ENCODE measurements at regions not wholly inside any gene's neighbourhood (a gene's known extent, or its start where the extent isn't known, plus 50 kb on each side); places are given as distances from the start of the nearest gene placed in this dataset.

- no peak for TF ChIP-seq EZH2 (IDR thresholded peaks at IDR 0.05; ENCODE audit: low read depth, unreplicated experiment)
- TF ChIP-seq CTCF (conservative IDR thresholded peaks at IDR 0.05; ENCODE audit: low read depth in 2 of 2) = no peak
- no peak for TF ChIP-seq EZH2phosphoT487 (IDR thresholded peaks at IDR 0.05; ENCODE audit: unreplicated experiment)
- TF ChIP-seq REST (IDR thresholded peaks at IDR 0.05; ENCODE audit: unreplicated experiment) = no peak
- no peak for TF ChIP-seq POLR2AphosphoS5 (IDR thresholded peaks at IDR 0.05; ENCODE audit: low read depth)
- no peak for TF ChIP-seq JUNB (IDR thresholded peaks at IDR 0.05; ENCODE audit: unreplicated experiment)
- TF ChIP-seq NANOG (IDR thresholded peaks at IDR 0.05; ENCODE audit: borderline replicate concordance) = no peak
- TF ChIP-seq CREB1 (CRISPR knock-in tag; IDR thresholded peaks at IDR 0.05; ENCODE audit: low read depth) = no peak
- no peak for TF ChIP-seq ZNF462 (CRISPR knock-in tag; IDR thresholded peaks at IDR 0.05)
Observed at GRCh38 chr21:25292396-25292795, 314.9 kb downstream of the MRPL39 start.

All from GM23338 (cell line).